ENCODE measurements at regions not wholly inside any gene's neighbourhood (a gene's known extent, or its start where the extent isn't known, plus 50 kb on each side); places are given as distances from the start of the nearest gene placed in this dataset.

DNA sequence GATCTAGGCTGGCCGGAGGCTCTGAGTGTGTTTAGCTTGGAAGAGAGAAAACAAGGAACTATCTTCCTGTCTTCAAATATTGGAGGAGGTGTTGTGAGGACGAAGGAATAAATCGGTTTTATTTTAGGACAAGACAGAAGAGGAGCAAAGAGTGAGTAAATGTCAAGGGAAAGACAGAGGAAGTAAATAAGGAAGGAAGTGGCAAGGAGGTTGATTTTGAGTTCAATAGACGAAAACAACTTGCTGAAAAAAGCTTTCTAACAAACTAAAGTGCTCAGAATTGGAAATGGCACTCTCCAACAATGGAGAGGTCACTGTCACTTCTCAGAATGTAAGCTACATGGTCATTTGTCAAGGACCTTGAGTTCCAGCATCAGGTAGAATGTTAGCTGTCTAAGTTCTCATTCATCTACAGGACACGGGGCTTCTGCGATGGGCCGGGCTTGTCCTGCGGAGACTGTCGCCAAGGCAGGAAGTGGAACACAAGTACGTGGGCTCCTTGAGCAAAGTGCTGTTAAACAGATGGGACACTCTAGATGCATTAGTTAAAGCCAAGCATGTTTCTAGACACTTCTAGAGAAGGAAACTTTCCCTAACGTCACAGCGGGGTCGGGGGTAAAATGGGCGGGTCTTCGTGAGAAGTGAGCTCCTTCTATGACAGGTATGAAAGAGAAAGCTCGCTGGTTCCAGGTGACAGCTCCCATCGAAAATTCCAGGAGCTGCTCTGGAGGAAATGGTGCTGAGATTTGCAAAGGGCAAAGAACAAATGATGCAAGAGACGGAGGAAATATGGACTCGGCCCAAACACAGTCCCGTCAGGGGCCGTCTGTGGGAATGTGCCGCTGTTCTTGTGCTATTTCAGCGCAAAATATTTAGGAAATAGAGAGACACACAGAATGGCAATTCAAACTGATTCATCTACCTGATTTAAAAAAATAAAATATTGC lies 103.9 kb upstream of the UBL3 start:
- H3K4me3 ChIP-seq = no peak overlapping the region
- WGBS, 2 donors (ENCODE audit: low coverage in 1 of 2) = 73 to 74% methylated on average over 19 to 21 of the region's 23 CpGs
- H3K27me3 ChIP-seq = peaks cover 20% of the 10 kb centered on the region
- H3K4me1 ChIP-seq = peaks cover 0 to 3% (median 0%) of the 10 kb centered on the region in 3 donors
- TF ChIP-seq POLR2AphosphoS5 (IDR thresholded peaks at IDR 0.05) (no peak), POLR2A (IDR thresholded peaks at IDR 0.05) (no peak), EP300 (IDR thresholded peaks at IDR 0.05) (no peak)
- TF ChIP-seq, protein P1, sequence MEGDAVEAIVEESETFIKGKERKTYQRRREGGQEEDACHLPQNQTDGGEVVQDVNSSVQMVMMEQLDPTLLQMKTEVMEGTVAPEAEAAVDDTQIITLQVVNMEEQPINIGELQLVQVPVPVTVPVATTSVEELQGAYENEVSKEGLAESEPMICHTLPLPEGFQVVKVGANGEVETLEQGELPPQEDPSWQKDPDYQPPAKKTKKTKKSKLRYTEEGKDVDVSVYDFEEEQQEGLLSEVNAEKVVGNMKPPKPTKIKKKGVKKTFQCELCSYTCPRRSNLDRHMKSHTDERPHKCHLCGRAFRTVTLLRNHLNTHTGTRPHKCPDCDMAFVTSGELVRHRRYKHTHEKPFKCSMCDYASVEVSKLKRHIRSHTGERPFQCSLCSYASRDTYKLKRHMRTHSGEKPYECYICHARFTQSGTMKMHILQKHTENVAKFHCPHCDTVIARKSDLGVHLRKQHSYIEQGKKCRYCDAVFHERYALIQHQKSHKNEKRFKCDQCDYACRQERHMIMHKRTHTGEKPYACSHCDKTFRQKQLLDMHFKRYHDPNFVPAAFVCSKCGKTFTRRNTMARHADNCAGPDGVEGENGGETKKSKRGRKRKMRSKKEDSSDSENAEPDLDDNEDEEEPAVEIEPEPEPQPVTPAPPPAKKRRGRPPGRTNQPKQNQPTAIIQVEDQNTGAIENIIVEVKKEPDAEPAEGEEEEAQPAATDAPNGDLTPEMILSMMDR (IDR thresholded peaks at IDR 0.05) = no peak
- H3K36me3 ChIP-seq = no peaks in the 10 kb centered on the region
- no peak for ATAC-seq
- H3K9me3 ChIP-seq = no peaks in the 10 kb centered on the region
- H3K27ac ChIP-seq = no peak overlapping the region

DNA sequence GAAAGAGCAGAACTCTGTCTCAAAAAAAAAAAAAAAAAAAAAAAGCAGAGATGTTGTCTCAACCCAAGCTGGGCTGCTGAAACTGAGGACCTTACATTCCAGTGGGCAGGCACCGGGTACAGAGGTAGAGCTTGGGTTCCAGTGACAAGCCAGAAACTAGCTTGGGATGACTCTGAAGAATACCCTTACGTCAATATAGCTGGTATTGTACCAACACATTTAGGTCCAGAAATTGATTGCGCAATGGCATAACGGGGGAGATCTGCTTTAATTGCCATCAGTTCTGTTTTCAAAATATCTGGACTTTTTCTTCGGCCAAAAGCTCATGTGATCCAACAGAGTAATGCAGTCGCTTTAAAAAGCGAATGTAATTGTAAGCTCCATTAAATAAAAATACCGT lies 103.1 kb upstream of the UBL3 start:
- Histone ChIP-seq H3K4me3 (no peak overlapping the region), H3K4me1 (peaks cover 0 to 9% (median 0%) of the 10 kb centered on the region in 3 donors), H3K36me3 (no peaks in the 10 kb centered on the region), H3K9me3 (no peaks in the 10 kb centered on the region), H3K27ac (no peak overlapping the region), H3K27me3 (peaks cover 14% of the 10 kb centered on the region)
- WGBS, 2 donors (ENCODE audit: low coverage in 1 of 2) = 74 to 95% methylated on average over 3 to 8 of the region's 8 CpGs
- TF ChIP-seq POLR2A (IDR thresholded peaks at IDR 0.05) = no peak
- TF ChIP-seq EP300 (IDR thresholded peaks at IDR 0.05) = no peak
- TF ChIP-seq, protein P1 (IDR thresholded peaks at IDR 0.05) = no peak
- ATAC-seq = no peak

DNA sequence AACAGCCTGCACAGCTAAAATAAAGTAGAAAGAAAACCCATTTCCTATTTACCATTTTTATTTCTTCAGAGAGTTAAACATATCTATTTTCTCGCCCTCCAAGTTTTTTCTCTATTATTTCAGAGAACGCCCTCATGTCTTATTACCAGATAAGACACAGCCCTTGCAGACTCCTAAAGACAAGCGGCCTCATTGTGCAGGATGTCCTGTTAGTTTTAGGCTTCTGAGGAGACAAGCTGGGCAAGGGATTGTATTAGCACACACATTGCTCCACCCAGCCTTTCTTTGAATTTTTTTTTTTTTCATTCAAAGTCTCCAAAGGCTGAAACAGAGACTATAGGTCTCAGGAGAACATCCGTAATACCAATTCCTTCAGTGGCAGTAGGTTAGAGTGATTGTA lies 101.8 kb upstream of the UBL3 start:
- H3K27ac ChIP-seq = no peak overlapping the region
- peaks cover 0 to 14% (median 0%) of the 10 kb centered on the region in 3 donors for H3K4me1 ChIP-seq
- ATAC-seq = no peak
- no peak overlapping the region for H3K4me3 ChIP-seq
- no peaks in the 10 kb centered on the region for H3K9me3 ChIP-seq
- WGBS, 2 donors (ENCODE audit: low coverage in 1 of 2) = 88 to 97% methylated on average over 4 of the region's 4 CpGs
- H3K36me3 ChIP-seq = no peaks in the 10 kb centered on the region
- peaks cover 14% of the 10 kb centered on the region for H3K27me3 ChIP-seq
- TF ChIP-seq, protein P1 (IDR thresholded peaks at IDR 0.05) = no peak
- TF ChIP-seq EP300 (IDR thresholded peaks at IDR 0.05) = no peak
- TF ChIP-seq POLR2A (IDR thresholded peaks at IDR 0.05) = no peak
- TF ChIP-seq POLR2AphosphoS5 (IDR thresholded peaks at IDR 0.05) = no peak

DNA sequence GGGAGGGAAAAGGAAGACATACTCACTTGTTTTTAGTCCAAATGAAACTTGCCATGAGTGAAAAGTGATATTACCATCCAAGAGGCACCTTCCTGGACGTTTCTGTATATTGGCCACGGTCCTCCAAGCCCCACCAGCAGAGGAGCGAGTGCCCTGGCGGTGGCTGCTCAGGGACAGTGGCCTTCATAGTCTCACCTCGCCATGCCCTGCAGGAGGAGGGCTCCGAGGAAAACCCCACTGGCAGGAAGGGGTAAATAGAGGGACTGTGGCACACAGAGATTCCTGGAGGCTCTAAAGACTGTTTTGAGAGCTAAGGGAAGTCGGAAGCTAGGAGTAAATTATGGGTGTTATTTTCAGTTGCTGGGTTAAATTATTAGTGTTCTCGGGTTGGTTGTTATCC lies 98.4 kb upstream of the UBL3 start:
- Histone ChIP-seq H3K4me3 (no peak overlapping the region), H3K27me3 (peaks cover 9% of the 10 kb centered on the region), H3K27ac (no peak overlapping the region), H3K36me3 (no peaks in the 10 kb centered on the region), H3K4me1 (peaks cover 0 to 10% (median 0%) of the 10 kb centered on the region in 3 donors), H3K9me3 (no peaks in the 10 kb centered on the region)
- TF ChIP-seq, protein P1 (IDR thresholded peaks at IDR 0.05) = no peak
- TF ChIP-seq POLR2AphosphoS5 (IDR thresholded peaks at IDR 0.05) (no peak), EP300 (IDR thresholded peaks at IDR 0.05) (no peak), POLR2A (IDR thresholded peaks at IDR 0.05) (no peak)
- ATAC-seq = no peak
- WGBS, 2 donors (ENCODE audit: low coverage in 1 of 2) = 73 to 93% methylated on average over 5 to 8 of the region's 8 CpGs

DNA sequence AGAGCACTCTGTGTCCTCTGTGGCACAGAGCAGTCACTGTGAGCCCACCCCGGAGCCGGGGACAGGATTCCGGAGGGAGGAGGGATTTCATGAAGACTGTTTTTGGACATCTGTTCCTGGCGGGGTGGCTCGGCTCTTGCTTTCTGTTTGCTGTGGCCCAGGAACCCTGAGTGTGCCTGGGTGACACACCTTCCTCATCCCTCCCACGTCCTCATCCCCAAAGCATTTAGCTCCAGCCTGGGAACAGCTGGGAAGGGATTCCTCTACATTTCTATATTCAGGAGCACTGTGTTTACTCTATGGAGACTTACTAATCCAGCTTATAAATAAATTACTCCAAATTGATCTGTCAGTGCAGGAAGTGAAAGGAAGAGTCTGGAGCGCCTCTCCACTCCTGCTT lies 97.8 kb upstream of the UBL3 start:
- ATAC-seq = no peak
- Histone ChIP-seq H3K4me1 (peaks cover 0 to 10% (median 0%) of the 10 kb centered on the region in 3 donors), H3K27me3 (peaks cover 9% of the 10 kb centered on the region), H3K4me3 (no peak overlapping the region), H3K36me3 (no peaks in the 10 kb centered on the region), H3K27ac (no peak overlapping the region), H3K9me3 (no peaks in the 10 kb centered on the region)
- TF ChIP-seq POLR2AphosphoS5 (IDR thresholded peaks at IDR 0.05) (no peak), POLR2A (IDR thresholded peaks at IDR 0.05) (no peak), EP300 (IDR thresholded peaks at IDR 0.05) (no peak)
- TF ChIP-seq, protein P1 (IDR thresholded peaks at IDR 0.05) = no peak
- 27 to 35% methylated on average over 3 to 6 of the region's 7 CpGs for WGBS, 2 donors (ENCODE audit: low coverage in 1 of 2)
